ENCODE measurements at regions not wholly inside any gene's neighbourhood (a gene's known extent, or its start where the extent isn't known, plus 50 kb on each side); places are given as distances from the start of the nearest gene placed in this dataset.

DNA sequence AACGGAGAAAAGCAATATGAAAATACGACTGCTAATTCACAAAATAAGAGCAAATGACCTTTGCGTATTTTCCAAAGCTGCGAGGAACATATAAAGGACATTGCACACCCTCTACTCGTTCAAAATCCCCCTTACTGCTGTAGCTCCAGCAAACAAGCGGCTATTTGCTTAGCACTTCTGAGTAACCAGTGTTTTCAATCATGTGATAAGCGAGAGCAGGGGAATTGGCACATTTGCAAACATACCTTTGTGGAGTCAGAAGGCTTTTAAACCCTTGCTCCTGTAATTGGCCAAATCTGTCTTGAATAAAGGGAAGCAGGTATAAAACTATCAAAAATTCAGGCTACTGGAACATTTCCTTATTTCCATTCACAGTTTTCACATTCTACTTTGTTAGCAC is 610.2 kb downstream of the UBE2NL start:
- Histone ChIP-seq H3K4me2 (no peak overlapping the region), H3K27ac (ENCODE audit: low read depth) (no peak overlapping the region), H3K79me2 (replicated peaks; ENCODE audit: insufficient read depth) (no peaks in the 10 kb centered on the region), H3K27me3 (ENCODE audit: insufficient read depth) (no peaks in the 10 kb centered on the region), H3K36me3 (ENCODE audit: insufficient read depth) (no peaks in the 10 kb centered on the region), H3F3A (replicated peaks; ENCODE audit: low read depth) (no peaks in the 10 kb centered on the region), H4K20me1 (replicated peaks; ENCODE audit: insufficient read depth) (no peaks in the 10 kb centered on the region), H3K4me1 (ENCODE audit: insufficient read depth) (no peaks in the 10 kb centered on the region), H2AFZ (no peak overlapping the region), H3K4me3 (no peak overlapping the region), H3K9me2 (ENCODE audit: insufficient read depth) (no peaks in the 10 kb centered on the region)
- Mint-ChIP-seq H3K36me3 (ENCODE audit: low read depth) (peaks cover 10% of the 10 kb centered on the region; the same call in 2 of the 3 replicates), H3K27ac (no peak overlapping the region), H3K27me3 (ENCODE audit: insufficient read depth, low read depth, poor library complexity) (no peaks in the 10 kb centered on the region), H3K4me1 (no peaks in the 10 kb centered on the region), H3K4me3 (no peak overlapping the region), H3K9me3 (peaks cover 61% of the 10 kb centered on the region)
- no peak for TF ChIP-seq JUNB (IDR thresholded peaks at IDR 0.05; ENCODE audit: unreplicated experiment)
- no peak for TF ChIP-seq ZNF331 (CRISPR knock-in tag; IDR thresholded peaks at IDR 0.05; ENCODE audit: low read depth)
- no peak for TF ChIP-seq POLR2AphosphoS5 (IDR thresholded peaks at IDR 0.05; ENCODE audit: low read depth)
- TF ChIP-seq CREB1 (CRISPR knock-in tag; IDR thresholded peaks at IDR 0.05; ENCODE audit: low read depth): no peak
- no peak for TF ChIP-seq ZNF114 (CRISPR knock-in tag; IDR thresholded peaks at IDR 0.05)
- no peak for TF ChIP-seq EZH2phosphoT487 (IDR thresholded peaks at IDR 0.05; ENCODE audit: unreplicated experiment)
- no peak for TF ChIP-seq EZH2 (IDR thresholded peaks at IDR 0.05; ENCODE audit: low read depth, unreplicated experiment)
- TF ChIP-seq NANOG (IDR thresholded peaks at IDR 0.05; ENCODE audit: borderline replicate concordance): no peak
- no peak for TF ChIP-seq REST (IDR thresholded peaks at IDR 0.05; ENCODE audit: unreplicated experiment)
- TF ChIP-seq ETS1 (IDR thresholded peaks at IDR 0.05): no peak
- TF ChIP-seq, protein P1, sequence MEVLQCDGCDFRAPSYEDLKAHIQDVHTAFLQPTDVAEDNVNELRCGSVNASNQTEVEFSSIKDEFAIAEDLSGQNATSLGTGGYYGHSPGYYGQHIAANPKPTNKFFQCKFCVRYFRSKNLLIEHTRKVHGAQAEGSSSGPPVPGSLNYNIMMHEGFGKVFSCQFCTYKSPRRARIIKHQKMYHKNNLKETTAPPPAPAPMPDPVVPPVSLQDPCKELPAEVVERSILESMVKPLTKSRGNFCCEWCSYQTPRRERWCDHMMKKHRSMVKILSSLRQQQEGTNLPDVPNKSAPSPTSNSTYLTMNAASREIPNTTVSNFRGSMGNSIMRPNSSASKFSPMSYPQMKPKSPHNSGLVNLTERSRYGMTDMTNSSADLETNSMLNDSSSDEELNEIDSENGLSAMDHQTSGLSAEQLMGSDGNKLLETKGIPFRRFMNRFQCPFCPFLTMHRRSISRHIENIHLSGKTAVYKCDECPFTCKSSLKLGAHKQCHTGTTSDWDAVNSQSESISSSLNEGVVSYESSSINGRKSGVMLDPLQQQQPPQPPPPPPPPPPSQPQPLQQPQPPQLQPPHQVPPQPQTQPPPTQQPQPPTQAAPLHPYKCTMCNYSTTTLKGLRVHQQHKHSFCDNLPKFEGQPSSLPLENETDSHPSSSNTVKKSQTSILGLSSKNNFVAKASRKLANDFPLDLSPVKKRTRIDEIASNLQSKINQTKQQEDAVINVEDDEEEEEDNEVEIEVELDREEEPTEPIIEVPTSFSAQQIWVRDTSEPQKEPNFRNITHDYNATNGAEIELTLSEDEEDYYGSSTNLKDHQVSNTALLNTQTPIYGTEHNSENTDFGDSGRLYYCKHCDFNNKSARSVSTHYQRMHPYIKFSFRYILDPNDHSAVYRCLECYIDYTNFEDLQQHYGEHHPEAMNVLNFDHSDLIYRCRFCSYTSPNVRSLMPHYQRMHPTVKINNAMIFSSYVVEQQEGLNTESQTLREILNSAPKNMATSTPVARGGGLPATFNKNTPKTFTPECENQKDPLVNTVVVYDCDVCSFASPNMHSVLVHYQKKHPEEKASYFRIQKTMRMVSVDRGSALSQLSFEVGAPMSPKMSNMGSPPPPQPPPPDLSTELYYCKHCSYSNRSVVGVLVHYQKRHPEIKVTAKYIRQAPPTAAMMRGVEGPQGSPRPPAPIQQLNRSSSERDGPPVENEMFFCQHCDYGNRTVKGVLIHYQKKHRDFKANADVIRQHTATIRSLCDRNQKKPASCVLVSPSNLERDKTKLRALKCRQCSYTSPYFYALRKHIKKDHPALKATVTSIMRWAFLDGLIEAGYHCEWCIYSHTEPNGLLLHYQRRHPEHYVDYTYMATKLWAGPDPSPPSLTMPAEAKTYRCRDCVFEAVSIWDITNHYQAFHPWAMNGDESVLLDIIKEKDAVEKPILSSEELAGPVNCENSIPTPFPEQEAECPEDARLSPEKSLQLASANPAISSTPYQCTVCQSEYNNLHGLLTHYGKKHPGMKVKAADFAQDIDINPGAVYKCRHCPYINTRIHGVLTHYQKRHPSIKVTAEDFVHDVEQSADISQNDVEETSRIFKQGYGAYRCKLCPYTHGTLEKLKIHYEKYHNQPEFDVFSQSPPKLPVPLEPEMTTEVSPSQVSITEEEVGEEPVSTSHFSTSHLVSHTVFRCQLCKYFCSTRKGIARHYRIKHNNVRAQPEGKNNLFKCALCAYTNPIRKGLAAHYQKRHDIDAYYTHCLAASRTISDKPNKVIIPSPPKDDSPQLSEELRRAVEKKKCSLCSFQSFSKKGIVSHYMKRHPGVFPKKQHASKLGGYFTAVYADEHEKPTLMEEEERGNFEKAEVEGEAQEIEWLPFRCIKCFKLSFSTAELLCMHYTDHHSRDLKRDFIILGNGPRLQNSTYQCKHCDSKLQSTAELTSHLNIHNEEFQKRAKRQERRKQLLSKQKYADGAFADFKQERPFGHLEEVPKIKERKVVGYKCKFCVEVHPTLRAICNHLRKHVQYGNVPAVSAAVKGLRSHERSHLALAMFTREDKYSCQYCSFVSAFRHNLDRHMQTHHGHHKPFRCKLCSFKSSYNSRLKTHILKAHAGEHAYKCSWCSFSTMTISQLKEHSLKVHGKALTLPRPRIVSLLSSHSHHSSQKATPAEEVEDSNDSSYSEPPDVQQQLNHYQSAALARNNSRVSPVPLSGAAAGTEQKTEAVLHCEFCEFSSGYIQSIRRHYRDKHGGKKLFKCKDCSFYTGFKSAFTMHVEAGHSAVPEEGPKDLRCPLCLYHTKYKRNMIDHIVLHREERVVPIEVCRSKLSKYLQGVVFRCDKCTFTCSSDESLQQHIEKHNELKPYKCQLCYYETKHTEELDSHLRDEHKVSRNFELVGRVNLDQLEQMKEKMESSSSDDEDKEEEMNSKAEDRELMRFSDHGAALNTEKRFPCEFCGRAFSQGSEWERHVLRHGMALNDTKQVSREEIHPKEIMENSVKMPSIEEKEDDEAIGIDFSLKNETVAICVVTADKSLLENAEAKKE (CRISPR knock-in tag; IDR thresholded peaks at IDR 0.05): no peak
- TF ChIP-seq STAT1 (IDR thresholded peaks at IDR 0.05; ENCODE audit: unreplicated experiment): no peak
- TF ChIP-seq, protein P2, sequence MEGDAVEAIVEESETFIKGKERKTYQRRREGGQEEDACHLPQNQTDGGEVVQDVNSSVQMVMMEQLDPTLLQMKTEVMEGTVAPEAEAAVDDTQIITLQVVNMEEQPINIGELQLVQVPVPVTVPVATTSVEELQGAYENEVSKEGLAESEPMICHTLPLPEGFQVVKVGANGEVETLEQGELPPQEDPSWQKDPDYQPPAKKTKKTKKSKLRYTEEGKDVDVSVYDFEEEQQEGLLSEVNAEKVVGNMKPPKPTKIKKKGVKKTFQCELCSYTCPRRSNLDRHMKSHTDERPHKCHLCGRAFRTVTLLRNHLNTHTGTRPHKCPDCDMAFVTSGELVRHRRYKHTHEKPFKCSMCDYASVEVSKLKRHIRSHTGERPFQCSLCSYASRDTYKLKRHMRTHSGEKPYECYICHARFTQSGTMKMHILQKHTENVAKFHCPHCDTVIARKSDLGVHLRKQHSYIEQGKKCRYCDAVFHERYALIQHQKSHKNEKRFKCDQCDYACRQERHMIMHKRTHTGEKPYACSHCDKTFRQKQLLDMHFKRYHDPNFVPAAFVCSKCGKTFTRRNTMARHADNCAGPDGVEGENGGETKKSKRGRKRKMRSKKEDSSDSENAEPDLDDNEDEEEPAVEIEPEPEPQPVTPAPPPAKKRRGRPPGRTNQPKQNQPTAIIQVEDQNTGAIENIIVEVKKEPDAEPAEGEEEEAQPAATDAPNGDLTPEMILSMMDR (conservative IDR thresholded peaks at IDR 0.05; ENCODE audit: low read depth in 2 of 2): no peak
- ATAC-seq: no peak
- DNase-seq (ENCODE audit: low spot score): no peak
